ENCODE measurements at regions not wholly inside any gene's neighbourhood (a gene's known extent, or its start where the extent isn't known, plus 50 kb on each side); places are given as distances from the start of the nearest gene placed in this dataset.

DNA sequence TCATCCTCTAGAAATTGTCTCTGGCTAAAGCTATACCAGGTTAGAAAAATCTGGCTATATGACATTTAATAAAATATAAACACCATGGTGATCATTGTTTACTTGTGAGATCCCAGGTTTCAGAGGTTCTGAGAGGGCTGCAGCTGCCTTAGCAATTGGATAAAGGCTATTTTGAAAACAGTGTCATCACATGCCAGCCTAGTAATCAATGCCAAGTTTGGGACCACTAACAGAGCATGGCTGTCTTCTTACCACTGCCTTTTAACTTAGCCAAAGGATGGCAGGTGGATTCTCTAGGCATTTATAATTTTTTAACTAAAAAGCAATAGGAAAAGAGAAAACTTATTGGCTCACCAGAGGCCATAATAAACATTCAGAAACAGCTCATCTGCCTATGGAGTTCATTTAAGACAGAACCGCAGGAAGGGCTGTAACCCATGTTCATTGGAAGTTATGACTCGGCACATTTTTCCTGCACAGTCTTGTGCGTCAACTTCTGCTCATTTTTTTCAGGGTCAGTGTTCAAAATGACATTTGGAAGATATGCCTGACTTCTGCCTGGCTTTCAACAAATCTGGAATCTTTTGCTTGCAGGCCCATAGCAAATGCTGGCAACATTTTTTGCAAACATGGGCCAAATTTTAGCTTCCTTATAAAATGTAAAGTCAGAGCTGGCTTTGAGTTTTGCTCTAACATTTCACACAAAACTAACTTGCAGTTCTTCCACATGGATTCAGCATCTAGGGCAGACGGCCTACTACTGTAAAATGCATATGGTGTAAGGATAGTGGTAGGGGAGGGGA, 476.0 kb upstream of the TBL1XR1 start:
- intact Hi-C loops (cut with DNase I): no loop called here
- Histone ChIP-seq H3K4me1 (peaks cover 0 to 26% (median 20%) of the 10 kb centered on the region in 4 donors), H3K4me3 (no peak overlapping the region), H3K9me3 (no peaks in the 10 kb centered on the region), H3K27ac (peak overlapping the region; percentile 33 to 61 (median 50)), H3K36me3 (no peaks in the 10 kb centered on the region), H3K27me3 (no peaks in the 10 kb centered on the region)
- TF ChIP-seq EP300 (IDR thresholded peaks at IDR 0.05): no peak
- no peak for TF ChIP-seq POLR2A (IDR thresholded peaks at IDR 0.05)
- TF ChIP-seq CTCF (IDR thresholded peaks at IDR 0.05): no peak
- TF ChIP-seq POLR2AphosphoS5 (IDR thresholded peaks at IDR 0.05): peak in 3 of 4 donors; percentile 14 to 46 (median 17)
- 59 to 75% methylated on average over 4 of the region's 4 CpGs for WGBS, 2 donors
- no peak for DNase-seq

- Histone ChIP-seq H3K27me3 (no peaks in the 10 kb centered on the region), H3K9me3 (no peaks in the 10 kb centered on the region), H3K4me3 (no peak overlapping the region), H3K36me3 (no peaks in the 10 kb centered on the region), H3K27ac (peak overlapping the region in 1 of 4 donors; percentile 61), H3K4me1 (peaks cover 0 to 31% (median 23%) of the 10 kb centered on the region in 4 donors)
- intact Hi-C loops (cut with DNase I): no loop called here
- 93 to 97% methylated on average over 3 of the region's 3 CpGs for WGBS, 2 donors
- DNase-seq: no peak
- TF ChIP-seq POLR2AphosphoS5 (IDR thresholded peaks at IDR 0.05) (no peak), POLR2A (IDR thresholded peaks at IDR 0.05) (no peak), EP300 (IDR thresholded peaks at IDR 0.05) (no peak), CTCF (IDR thresholded peaks at IDR 0.05) (no peak)
Measured at GRCh38 chr3:177674186-177674585, 476.9 kb upstream of the TBL1XR1 start.

GRCh38 chr3:177676148-177676547, 478.9 kb upstream of the TBL1XR1 start:
- Histone ChIP-seq H3K27ac (no peak overlapping the region), H3K4me3 (no peak overlapping the region), H3K9me3 (no peaks in the 10 kb centered on the region), H3K4me1 (peaks cover 0 to 42% (median 33%) of the 10 kb centered on the region in 4 donors), H3K36me3 (no peaks in the 10 kb centered on the region), H3K27me3 (no peaks in the 10 kb centered on the region)
- TF ChIP-seq POLR2A (IDR thresholded peaks at IDR 0.05) (no peak), CTCF (IDR thresholded peaks at IDR 0.05) (no peak), POLR2AphosphoS5 (IDR thresholded peaks at IDR 0.05) (no peak), EP300 (IDR thresholded peaks at IDR 0.05) (no peak)
- DNase-seq: no peak
- WGBS, 2 donors: 84 to 90% methylated on average over 3 of the region's 3 CpGs
- intact Hi-C loops (cut with DNase I): no loop called here

- 23 to 73% methylated on average over 6 of the region's 6 CpGs for WGBS, 2 donors
- TF ChIP-seq EP300 (IDR thresholded peaks at IDR 0.05): no peak
- TF ChIP-seq POLR2AphosphoS5 (IDR thresholded peaks at IDR 0.05): no peak
- TF ChIP-seq CTCF (IDR thresholded peaks at IDR 0.05): no peak
- TF ChIP-seq POLR2A (IDR thresholded peaks at IDR 0.05): no peak
- no peaks in the 10 kb centered on the region for H3K27me3 ChIP-seq
- no peaks in the 10 kb centered on the region for H3K9me3 ChIP-seq
- H3K36me3 ChIP-seq: no peaks in the 10 kb centered on the region
- no peak overlapping the region for H3K4me3 ChIP-seq
- DNase-seq: no peak
- no peak overlapping the region for H3K27ac ChIP-seq
- peaks cover 0 to 42% (median 33%) of the 10 kb centered on the region in 4 donors for H3K4me1 ChIP-seq
- intact Hi-C loops (cut with DNase I): no loop called here
Measured at GRCh38 chr3:177676947-177677587, 479.8 kb upstream of the TBL1XR1 start.
